ENCODE measurements at regions not wholly inside any gene's neighbourhood (a gene's known extent, or its start where the extent isn't known, plus 50 kb on each side); places are given as distances from the start of the nearest gene placed in this dataset.

- 4% methylated on average over 1 of the region's 1 CpG for WGBS
- TF ChIP-seq EGR1 (IDR thresholded peaks at IDR 0.05; ENCODE audit: low read depth in 2 of 2) (no peak), FOXA1 (IDR thresholded peaks at IDR 0.05) (no peak), HNF4G (IDR thresholded peaks at IDR 0.05) (peak; percentile 8), JUND (IDR thresholded peaks at IDR 0.05) (peak in 1 of 2 donors; percentile 39), NR2F2 (IDR thresholded peaks at IDR 0.05) (peak; percentile 40), YY1 (IDR thresholded peaks at IDR 0.05) (peak; percentile 41), RXRA (IDR thresholded peaks at IDR 0.05) (peak; percentile 8 to 63), MAX (IDR thresholded peaks at IDR 0.05) (no peak), ZBTB33 (IDR thresholded peaks at IDR 0.05) (no peak), HNF4A (conservative IDR thresholded peaks at IDR 0.05) (peak in 1 of 2 donors; percentile 47), RAD21 (IDR thresholded peaks at IDR 0.05) (peak; percentile 95 to 96), CTCF (IDR thresholded peaks at IDR 0.05; ENCODE audit: low read depth, low read length, missing input control) (peak; percentile 67), SP1 (IDR thresholded peaks at IDR 0.05) (no peak), ATF3 (IDR thresholded peaks at IDR 0.05) (no peak), TAF1 (conservative IDR thresholded peaks at IDR 0.05) (no peak), FOXA2 (IDR thresholded peaks at IDR 0.05) (no peak)
- Histone ChIP-seq H3K27me3 (ENCODE audit: control insufficient read depth in 4 of 4, insufficient read depth in 4 of 4, low read length in 3 of 4) (no peaks in the 10 kb centered on the region), H3K4me1 (ENCODE audit: control insufficient read depth in 4 of 4, insufficient read depth in 4 of 4, low read length in 3 of 4) (peaks cover 0 to 8% (median 5%) of the 10 kb centered on the region in 4 donors), H3K9me3 (ENCODE audit: control insufficient read depth in 4 of 4, low read length in 3 of 4) (no peaks in the 10 kb centered on the region), H3K4me3 (ENCODE audit: low read depth in 1 of 3, low read length in 3 of 3) (no peak overlapping the region), H3K9ac (ENCODE audit: low read depth in 1 of 2, low read length in 2 of 2) (peak overlapping the region in 1 of 2 donors; percentile 31), H3K36me3 (ENCODE audit: control insufficient read depth in 4 of 4, insufficient read depth in 3 of 4, low read depth in 1 of 4, low read length in 3 of 4) (no peaks in the 10 kb centered on the region), H3K27ac (ENCODE audit: low read depth in 1 of 2, low read length in 2 of 2) (no peak overlapping the region)
- DNase-seq (ENCODE audit: low spot score) = no peak
Measured at GRCh38 chr3:102225407-102226132, 209.2 kb upstream of the ZPLD1 start.

GRCh38 chr3:102226463-102226862 lies 208.4 kb upstream of the ZPLD1 start:
- 86% methylated on average over 1 of the region's 1 CpG for WGBS
- no peaks in the 10 kb centered on the region for H3K9me3 ChIP-seq (ENCODE audit: control insufficient read depth in 4 of 4, low read length in 3 of 4)
- TF ChIP-seq TAF1 (conservative IDR thresholded peaks at IDR 0.05) (no peak), MAX (IDR thresholded peaks at IDR 0.05) (no peak), ZBTB33 (IDR thresholded peaks at IDR 0.05) (no peak), FOXA2 (IDR thresholded peaks at IDR 0.05) (no peak), EGR1 (IDR thresholded peaks at IDR 0.05; ENCODE audit: low read depth in 2 of 2) (no peak), REST (IDR thresholded peaks at IDR 0.05) (no peak), RAD21 (IDR thresholded peaks at IDR 0.05) (no peak), JUND (IDR thresholded peaks at IDR 0.05) (no peak), RXRA (IDR thresholded peaks at IDR 0.05) (no peak), CTCF (IDR thresholded peaks at IDR 0.05; ENCODE audit: low read depth, low read length, missing input control) (no peak), ATF3 (IDR thresholded peaks at IDR 0.05) (no peak)

More at GRCh38 chr3:102226463-102226862, 208.4 kb upstream of the ZPLD1 start:
- Histone ChIP-seq H3K4me3 (ENCODE audit: low read depth in 1 of 3, low read length in 3 of 3) (no peak overlapping the region), H3K4me1 (ENCODE audit: control insufficient read depth in 4 of 4, insufficient read depth in 4 of 4, low read length in 3 of 4) (peaks cover 0 to 8% (median 5%) of the 10 kb centered on the region in 4 donors), H3K27me3 (ENCODE audit: control insufficient read depth in 4 of 4, insufficient read depth in 4 of 4, low read length in 3 of 4) (no peaks in the 10 kb centered on the region), H3K27ac (ENCODE audit: low read depth in 1 of 2, low read length in 2 of 2) (no peak overlapping the region), H3K9ac (ENCODE audit: low read depth in 1 of 2, low read length in 2 of 2) (no peak overlapping the region), H3K36me3 (ENCODE audit: control insufficient read depth in 4 of 4, insufficient read depth in 3 of 4, low read depth in 1 of 4, low read length in 3 of 4) (no peaks in the 10 kb centered on the region)
- DNase-seq (ENCODE audit: low spot score) = no peak
